GM18870 (cell line): ENCODE measurements at regions not wholly inside any gene's neighbourhood (a gene's known extent, or its start where the extent isn't known, plus 50 kb on each side); places are given as distances from the start of the nearest gene placed in this dataset.

ENCODE experiments used
- ATAC-seq: cut with Tn5 transposase; IDR thresholded peaks from one replicate; pipeline ENCODE4 v1.9.1; 2021; ENCODE audit warnings: moderate library complexity; ENCODE audit not compliant: unreplicated experiment

DNA sequence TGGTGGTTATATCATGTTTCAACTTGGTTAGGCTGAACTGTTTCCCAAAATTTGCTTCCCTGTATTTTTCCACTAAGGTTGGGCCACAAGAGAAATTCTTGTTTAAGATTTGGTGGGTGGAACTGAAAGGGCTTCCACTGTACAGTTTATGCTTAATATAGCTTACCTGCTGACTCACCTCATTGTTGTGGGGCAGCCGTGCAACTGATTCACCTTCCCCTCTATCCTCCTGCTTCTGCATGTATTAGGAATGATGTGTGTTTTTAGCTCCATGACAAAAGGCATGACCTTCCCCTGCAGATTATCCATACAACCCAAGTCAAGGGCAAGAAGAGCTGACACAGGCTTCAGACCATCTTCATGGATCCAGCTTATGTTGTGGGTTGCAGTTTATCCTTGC, 98.4 kb upstream of the GULP1 start:
- no peak for ATAC-seq

DNA sequence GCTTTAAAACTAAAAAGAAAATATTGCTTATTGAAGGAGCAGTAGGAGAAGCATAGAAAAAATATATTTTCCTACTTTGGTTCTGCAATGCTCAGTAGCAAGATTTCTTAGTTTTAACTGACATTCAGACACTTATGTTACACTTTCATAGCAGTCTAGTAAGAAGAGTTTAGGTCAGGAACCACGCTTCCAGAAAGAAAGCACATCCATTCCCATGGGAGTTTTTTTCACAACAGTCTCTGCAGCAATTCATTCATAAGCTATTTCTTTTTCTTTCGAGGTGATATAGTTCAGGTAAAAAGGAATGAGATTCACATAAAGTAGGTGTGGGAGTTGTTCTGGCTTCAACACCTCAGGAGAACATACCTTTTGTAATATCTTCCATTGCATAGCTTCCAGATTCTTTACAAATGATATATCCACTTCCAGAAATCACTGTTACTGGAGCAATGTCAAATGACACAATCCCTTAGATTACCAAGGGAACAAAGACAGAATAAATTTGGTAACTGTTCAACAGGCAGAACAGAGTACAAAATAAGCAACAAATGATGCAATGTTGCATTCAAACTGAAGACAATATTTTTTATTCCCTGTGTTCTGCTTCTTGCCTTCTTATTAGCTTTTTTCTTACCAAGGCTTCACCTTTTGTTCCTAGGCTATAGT, 95.2 kb upstream of the GULP1 start:
- no peak for ATAC-seq

DNA sequence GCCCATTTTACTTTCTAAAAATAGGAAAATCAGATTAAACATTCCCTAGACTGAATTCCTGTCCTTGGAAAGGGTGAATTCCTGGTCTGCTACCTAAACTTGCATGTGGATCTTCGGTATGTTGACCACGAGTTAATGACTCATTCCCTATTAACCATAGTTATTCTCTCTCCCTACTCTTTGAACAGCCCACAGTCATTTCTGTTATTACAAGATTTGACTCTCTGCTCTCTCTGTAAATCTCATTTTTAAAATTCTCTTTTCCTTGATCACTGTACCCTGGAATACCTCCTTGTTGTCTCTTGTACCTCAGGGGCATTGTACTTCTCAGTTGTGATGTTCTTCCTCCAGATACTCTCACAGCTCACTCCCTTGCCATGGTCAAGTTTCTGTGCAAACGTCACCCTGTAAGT, 92.0 kb upstream of the GULP1 start:
- ATAC-seq = no peak

DNA sequence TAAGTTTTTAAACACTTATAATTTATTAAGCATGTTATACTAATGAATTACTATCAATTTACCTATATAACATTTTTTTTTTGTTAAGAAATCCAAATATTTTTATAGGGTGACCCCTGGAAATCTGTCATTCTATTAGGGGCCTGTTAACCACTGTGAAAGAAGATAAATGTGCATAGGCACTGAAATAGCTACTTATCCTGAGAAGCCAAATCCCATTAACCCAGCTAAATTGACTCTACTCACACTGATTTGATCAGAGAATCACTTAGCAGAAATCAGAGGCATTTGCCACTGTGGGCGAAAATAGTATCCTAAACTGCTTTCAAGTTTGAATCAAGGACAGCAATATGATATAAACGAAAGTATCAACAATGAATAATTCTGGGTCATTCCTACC, 90.0 kb upstream of the GULP1 start:
- ATAC-seq = no peak

DNA sequence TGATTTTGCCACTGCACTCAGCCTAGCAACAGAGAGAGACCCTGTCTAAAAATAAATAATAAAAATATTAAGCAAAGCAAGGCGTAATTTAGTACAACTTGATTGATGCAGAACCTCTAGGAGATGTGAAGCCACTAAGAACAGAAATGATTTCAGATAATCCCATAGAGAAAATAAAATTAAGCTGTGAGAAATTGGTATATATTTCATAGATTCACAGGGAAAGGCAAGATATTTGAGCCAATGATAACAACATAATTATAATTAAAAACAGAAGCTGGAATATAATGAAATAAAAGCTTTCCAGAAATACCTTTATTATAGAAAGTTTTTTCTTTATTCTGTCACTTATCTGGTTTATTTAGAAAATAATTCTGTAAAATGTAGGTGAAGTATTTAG, 88.9 kb upstream of the GULP1 start:
- ATAC-seq = no peak

DNA sequence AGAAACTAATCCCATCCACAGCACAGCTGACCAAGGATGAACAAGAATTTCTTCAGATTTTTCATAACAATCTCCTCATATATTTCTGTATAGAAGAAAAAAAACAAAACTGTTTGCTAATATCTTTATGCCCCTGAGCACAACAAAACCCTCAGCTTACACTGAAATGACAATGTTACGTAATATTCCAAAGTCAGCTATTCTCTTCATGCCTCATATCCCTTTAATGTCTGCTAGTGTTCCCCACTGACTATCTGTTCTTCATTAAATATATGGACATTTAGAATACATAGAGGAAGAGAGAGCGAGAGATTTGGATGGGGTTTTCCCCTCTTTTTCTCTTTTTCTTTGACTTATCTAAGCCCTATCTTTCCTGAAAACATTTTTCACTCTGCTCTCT, 87.9 kb upstream of the GULP1 start:
- no peak for ATAC-seq

DNA sequence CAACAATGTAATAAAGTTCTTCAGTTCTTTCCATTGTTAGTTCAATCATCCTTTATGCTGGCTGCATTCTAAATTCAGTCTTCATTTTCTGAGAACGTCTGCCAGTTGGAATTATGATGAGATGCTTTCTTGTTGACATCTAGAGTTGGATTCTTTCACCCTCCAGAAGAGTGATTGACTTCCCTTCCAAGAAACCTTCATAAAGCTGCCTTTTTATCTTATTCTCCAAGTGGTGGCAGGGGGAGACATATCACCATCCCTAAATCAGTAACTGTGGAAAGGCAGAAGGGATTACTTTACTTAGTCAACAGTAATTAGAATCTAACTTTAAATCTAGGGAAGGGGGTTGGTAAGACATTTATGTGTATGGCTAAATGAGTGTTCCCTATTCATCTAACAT, 86.8 kb upstream of the GULP1 start:
- no peak for ATAC-seq

DNA sequence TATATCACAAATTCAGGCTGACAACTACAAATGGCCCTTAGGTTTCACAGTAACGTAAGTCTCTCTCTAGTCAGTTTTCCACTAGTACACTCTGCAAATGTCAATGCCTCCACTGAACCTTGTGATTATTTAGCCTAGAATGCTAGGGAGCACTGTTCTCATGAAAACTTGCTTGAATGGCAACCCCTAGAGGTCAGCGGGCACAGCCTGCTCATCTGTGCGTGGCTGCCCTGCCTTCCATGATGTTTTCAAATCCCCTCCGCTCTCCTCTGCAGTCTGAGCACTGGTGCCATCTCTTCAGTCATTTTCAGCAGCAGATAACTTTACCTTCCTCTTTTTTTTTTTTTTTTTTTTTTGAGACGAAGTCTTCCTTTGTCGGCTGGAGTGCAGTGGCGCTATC, 84.1 kb upstream of the GULP1 start:
- ATAC-seq = no peak

DNA sequence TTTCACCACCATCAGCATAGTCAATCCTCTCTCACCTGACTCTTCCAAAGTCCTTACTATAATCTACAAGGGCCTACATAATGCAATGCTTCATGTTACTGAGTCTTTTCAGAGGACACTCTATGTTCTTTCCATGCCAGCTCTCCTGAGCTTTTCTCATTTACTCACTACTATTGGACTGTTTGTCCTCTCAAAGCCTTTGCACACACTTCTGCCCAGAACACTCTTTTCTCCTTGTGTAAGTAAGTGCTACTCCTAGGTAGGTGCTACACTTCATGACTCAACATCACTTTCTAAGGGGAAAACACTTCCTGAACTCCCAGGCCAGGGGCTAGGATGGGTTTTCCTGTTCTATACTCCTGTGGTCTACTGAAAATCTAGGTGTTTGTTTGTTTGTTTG, 82.5 kb upstream of the GULP1 start:
- no peak for ATAC-seq

DNA sequence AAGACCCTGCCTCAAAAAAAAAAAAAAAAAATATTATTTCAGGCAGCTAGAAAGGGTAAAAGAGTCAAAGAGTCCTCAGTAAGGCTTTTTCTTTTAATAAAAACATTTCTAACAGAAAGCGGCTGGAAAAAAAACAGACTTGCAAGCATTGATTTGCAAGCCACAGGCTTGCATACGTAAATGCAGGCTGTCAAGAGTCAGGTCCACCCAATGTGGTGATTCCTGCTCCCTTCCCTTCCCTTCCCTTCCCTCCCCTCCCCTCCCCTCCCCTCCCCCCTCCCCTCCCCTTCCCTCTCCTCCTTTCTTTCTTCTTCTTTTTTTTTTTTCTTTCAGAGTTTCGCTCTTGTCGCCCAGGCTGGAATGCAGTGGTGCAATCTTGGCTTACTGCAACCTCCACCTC, 74.4 kb upstream of the GULP1 start:
- no peak for ATAC-seq

DNA sequence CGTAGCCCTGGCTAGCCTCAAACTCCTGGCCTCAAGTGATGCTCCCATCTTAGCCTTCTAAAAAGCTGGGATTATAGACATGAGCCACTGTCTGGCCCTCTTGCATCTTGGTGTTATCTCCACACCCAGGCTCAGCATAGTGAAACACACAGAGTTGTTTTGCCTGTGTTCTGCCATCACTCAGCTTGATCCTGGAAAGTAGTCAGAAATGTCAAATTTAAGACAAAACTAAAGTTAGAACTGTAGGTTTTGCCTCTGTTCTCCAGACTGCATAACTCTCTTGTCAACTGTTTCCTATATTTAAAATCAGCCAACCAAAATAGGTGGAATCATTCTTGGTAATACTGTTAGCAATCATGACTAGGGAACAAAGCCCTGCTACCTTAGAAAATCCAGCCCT, 72.1 kb upstream of the GULP1 start:
- no peak for ATAC-seq

DNA sequence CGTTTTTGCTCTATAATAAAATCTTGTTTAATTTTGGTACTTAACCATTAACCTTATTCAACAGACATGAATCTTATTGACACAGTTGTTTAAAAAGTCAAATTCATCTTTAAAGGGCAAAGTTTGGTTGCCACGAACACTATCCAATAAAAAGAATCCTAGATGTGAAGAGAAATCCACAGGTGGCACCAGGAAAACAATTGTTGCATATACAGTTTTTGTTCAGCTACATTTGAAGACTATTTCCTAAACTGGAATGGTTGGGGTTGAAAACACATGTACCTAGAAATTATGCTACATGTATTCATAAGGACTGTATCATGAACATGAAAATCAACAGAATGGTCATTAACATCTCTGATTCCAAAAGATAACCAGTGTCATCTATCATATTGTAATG, 71.1 kb upstream of the GULP1 start:
- no peak for ATAC-seq

DNA sequence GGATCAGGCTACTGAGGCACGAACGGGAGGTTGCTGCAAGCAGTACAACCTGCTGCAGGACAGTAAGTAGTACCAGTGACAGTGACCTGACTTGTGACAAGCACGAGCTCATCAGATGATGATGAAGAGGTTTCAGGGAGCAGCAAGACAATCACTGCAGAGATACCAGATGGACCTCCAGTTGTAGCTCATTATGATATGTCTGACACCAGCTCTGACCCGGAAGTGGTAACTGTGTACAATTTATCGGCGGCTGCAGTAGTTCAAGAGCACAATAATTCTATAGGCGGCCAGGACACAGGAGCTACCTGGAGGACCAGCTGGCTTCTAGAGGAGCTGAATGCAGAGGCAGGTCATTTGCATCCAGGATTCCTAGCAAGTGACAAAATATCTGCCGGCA, 64.0 kb upstream of the GULP1 start:
- no peak for ATAC-seq

DNA sequence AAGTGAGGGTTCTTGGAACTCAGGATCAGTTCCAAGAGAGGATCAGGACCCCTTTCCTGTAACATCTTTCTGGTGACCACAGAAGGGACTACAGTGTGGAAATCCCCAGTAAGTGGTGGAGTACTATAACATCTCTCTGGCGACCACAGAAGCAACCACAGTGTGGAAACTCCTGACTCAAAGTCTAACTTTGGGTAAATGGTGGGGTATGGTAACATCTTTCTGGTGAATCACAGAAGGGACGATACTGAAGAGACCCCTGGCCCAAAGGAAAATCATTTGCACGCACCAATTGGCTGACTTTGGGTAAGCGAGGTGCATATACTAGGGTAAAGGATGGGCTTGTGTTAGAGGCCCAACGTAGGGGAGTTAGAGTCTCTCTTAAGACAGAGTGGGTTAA, 56.3 kb upstream of the GULP1 start:
- peak; percentile 95 for ATAC-seq

DNA sequence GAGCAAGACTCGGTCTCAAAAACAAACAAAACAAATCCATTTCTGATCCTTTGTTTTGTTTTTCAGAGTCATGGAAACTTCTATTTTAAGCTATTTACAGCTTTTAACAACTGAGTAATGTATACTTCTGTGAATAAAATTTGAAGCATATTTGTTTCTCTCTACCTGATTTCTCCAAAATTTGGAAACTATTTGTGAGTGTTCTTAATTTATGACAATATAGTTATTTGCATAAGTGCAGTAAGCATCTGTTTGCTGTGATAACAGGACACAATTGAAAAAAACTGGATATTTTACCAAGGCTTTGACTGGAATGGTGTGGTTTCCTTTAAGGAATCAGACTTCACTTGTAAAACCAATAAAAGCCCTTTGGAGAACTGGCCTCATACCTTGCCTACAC, 53.3 kb upstream of the GULP1 start:
- no peak for ATAC-seq
